GM18505 (cell line): ENCODE measurements at regions not wholly inside any gene's neighbourhood (a gene's known extent, or its start where the extent isn't known, plus 50 kb on each side); places are given as distances from the start of the nearest gene placed in this dataset.

Experiments used
- ATAC-seq: cut with Tn5 transposase; IDR thresholded peaks from one replicate; pipeline ENCODE4 v1.9.1; 2021; ENCODE audit not compliant: unreplicated experiment
- POLR2A ChIP-seq: IDR thresholded peaks from 4 replicates; pipeline ENCODE4 v1.6.1; 2011; ENCODE audit warnings: borderline replicate concordance; ENCODE audit not compliant: insufficient read depth, insufficient read length; ENCODE audit errors: extremely low read depth

DNA sequence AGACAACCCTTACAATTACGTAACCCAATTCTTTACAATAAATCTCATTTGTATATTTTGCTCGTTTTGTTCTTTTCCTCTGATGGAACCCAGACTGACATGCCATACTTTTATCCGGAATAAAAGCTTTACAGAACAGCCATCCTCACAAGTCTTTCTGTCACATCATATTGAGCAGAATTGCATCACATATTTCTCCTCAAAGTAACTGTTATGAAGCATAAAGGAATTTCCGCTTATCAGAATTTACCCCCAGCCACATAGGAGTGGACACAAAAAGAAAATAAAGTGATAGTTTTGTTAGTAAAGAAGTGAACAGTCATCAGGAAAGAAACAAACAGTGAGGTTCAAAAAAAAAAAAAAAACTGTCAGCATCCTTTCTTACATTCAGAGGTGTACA lies 539.5 kb upstream of the LUZP2 start:
- no peak for TF ChIP-seq POLR2A
- no peak for ATAC-seq

DNA sequence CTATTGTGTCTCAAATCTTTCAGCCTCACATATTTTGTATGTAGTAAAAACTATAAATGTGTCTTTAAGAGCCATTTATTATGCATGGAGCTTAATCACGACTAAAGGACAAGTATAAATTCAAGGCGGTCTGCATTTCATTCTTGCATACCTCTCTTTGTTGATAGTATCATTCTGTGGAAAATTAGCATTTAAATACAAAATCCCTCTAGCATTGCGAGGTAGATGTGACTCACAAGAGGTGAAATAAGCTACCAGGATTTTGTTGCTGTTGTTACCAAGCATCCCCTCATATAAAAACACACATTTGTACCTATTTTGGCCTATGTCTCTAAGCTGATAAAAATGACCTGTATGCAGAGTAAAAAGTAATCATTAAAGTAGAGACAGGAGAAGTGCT lies 537.4 kb upstream of the LUZP2 start:
- ATAC-seq: no peak
- TF ChIP-seq POLR2A: no peak

DNA sequence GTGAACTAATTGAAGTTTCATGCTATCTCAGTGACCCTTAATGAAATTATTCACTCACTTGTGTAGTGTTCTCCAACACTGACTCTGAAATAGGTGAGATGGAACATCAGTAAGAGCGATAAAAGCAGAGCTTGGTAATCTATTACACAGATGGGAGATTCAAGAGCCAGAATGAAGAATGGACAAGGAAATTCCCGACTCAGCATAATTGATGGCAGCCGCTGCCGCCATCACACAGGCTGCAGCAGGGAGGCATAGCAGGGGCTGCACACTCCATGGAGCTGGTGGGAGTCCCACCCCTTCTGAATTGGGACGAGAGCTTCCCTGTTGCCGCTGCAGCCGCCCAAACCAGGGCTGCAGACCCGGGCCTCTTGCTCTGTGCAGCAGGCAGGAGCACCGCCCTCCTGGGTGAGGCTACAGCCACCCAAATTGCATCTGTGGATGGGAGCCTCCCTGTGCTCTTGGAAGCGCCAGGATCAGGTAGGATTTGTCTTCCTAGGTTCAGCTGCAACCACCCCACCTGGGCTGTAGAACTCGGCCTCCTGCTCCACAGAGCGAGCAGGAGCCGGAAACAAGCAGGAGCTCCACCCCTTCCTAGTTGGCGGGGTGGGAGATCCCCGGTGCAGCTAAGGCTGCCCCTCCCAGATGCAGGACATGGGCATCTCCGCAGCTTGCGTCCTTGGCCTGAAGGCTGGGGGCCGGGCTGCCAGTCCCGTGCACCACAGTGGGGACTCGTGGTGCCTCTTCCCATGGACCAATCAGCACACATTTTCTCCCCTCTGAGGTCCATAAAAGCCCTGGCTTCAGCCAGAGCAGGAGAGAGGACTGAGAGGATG lies 535.1 kb upstream of the LUZP2 start:
- no peak for ATAC-seq
- TF ChIP-seq POLR2A: no peak

DNA sequence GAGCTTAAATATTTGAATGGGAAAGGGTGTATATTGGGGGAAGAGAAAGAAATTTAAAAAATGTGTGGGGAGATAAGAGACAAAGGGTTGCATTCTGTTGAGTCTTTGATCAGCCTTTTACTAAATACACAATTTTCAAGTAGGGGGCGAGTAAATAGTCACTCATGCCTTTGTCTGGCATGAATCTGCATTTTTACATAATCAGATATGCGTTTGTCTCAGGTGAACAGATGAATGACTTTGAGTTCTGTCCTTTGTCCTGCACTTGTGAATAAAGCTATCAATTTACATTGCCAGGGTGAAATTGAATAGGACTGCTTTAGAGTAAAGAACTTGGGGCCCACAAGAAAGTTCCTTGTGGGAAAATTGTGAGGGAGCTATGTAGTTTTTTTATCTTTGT lies 523.6 kb upstream of the LUZP2 start:
- ATAC-seq: no peak
- TF ChIP-seq POLR2A: no peak

DNA sequence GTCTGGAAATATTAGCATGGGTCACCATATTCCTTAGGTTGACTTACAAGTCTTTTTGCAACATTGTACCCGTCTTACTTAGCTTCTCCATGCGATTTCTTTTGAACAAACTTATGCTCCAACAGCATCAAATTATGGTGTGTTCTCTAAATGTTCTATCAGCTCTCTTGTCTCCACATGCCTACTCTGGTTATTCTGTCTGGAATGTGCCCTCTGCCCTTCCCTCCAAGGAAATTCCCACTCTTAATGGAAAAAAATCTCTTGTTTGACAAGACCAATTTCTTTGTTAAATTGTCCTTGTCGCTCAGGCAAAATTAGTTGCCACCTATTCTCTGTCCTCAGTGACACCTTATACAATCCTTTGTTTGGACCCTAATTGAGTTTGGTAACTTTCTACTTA lies 522.8 kb upstream of the LUZP2 start:
- TF ChIP-seq POLR2A: no peak
- ATAC-seq: no peak

DNA sequence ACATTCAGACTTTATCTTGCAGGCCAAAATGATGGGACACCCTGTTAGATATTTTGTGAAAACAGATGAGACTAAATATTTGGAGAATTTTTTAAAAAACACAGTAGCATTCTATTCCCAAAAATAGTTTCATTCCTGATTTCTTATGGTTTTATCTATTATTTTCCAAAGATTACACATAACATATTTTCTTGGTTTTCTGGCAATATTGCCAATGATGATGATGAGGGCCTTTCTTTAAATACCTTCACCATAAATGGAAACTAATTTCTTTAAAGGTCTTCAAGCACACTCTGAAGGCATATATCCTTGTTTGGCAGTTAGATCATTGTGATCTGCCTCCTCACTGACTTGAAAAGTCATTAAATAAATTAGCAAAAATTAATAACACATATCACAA lies 522.3 kb upstream of the LUZP2 start:
- no peak for ATAC-seq
- no peak for TF ChIP-seq POLR2A

DNA sequence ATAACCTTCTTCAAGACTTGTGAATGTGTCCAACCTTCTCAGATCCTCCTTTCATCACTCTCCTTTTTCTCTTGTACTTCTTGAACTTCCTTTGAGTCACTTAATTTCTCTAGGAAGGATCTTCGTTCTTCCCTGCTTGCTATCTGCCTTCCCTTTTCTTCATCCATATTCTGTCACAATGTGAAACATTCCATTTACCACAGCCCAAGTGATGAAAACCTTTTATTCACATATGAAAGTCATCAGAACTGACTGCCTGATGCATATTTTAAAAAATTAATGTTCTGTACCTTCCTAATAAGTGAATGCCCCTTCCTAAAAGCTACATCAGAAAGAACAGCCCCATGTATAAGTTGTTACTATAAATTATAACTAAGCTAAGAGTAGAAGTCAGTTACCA lies 520.4 kb upstream of the LUZP2 start:
- ATAC-seq: no peak
- TF ChIP-seq POLR2A: no peak

DNA sequence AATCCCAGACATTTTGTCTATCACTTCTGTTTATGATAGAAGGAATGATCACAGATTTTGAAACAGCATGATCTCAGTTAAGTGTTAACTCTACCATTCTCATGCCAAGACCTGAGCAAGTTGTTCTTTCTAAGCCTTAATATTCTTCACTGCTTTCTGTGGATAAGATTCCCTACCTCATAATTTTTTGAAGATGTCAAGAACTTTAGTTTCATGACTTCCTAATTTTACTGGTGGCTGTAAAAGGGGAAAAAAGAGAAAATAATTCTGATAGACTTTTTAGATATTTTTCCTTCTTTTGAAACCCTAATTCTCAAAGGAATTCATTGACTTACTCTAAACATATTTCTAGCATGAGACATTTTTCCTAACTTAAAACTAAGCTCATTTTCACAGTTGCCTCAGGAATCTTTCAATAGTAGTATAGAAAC lies 520.0 kb upstream of the LUZP2 start:
- no peak for TF ChIP-seq POLR2A
- ATAC-seq: no peak

DNA sequence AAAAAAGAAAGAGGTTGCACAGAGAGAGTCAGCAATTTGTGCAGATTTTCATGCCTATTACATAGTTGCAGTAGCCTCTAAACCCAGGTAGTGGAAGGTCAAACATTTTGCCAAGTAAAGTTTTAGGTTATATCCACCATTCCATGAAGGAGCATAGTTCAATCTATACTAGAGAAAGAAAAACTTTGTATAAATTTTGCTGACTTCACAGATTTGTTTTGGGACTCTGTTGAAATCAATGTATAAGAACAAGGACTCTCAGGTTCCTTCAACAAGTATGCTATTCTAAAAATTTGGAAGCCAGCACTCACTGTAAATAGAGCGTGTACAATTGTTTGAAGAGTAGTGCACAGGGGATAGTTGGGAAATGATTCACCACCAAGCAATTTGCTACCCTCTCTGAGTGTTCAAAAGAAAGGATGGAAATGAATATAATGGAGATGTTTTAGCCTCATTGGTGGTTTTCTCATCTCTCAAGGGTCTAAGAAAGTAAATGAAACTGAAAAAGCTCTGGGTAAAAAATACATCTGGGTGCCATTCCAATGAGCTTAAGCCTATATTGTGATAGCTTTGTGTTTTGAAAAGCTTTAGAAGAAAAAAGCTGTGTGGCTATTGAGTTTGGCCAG lies 508.4 kb upstream of the LUZP2 start:
- no peak for ATAC-seq
- no peak for TF ChIP-seq POLR2A

DNA sequence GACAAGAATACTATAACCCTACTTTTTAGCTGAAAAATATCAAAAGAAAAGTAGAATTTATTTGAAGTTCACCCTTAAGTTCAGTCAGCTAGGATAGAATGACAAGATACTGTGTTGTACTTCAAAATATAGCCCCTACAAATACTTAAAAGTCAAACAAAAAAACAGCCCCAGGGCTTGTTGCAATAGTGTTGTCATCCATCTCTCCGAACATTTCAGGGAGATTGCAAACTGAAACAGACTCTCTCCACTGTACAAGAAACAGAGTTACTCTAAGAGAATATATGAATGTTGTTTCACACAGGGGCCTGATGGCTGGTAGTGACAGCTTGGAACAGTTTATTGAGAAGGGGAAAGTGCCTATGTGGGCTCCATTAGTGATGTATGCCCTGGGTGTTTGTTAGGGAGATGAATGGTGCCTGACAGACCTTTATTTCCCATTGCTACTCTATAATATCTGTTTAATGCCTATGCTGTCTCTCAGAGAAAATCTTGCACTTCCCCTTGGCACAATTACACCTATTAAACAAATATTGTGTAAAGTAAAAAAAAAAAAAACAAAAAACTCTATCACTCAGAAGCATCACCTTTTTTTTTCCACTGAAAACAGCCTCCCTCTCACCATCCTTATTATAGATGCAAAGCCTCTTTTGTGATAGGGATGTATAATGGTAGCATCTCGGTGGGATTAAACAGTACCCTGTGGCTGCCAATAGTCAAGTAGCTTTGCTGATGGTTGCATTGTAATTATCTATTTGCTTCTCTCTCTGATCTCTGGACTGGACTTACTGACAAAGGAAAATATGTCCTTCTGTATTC lies 506.3 kb upstream of the LUZP2 start:
- no peak for TF ChIP-seq POLR2A
- ATAC-seq: no peak

DNA sequence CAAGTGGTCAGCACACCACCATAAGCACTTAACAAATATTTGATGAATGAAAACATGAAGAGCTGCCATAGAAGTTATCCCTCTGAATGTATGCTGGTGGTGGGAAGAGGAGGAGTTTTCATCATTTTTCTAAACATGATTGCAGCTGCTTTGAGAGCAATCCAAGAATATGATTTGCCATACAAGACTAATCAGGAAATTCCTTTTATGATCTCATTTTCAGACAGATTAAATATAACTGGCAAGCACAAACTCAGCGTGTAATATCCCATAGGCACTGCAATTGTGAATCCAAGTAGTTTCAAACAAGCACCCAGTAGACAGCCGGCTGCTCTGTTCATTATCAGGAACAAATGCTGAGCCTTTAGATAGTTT lies 505.7 kb upstream of the LUZP2 start:
- TF ChIP-seq POLR2A: no peak
- no peak for ATAC-seq

DNA sequence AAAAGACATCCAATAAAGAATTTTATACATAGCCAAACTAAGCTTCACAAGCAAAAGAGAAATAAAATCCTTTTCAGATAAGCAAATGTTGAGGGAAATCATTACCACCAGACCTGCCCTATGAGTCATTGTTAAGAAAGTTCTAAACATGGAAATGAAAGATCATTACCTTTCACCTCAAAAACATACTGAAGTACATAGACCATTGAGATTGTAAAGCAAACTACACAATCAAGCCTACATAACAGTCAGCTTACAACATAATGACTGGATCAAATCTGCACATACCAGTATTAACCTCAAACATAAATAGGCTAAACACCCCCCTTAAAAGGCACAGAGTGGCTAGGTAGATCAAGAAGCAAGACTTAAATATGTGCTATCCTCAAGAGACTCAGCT lies 501.0 kb upstream of the LUZP2 start:
- ATAC-seq: no peak
- no peak for TF ChIP-seq POLR2A

DNA sequence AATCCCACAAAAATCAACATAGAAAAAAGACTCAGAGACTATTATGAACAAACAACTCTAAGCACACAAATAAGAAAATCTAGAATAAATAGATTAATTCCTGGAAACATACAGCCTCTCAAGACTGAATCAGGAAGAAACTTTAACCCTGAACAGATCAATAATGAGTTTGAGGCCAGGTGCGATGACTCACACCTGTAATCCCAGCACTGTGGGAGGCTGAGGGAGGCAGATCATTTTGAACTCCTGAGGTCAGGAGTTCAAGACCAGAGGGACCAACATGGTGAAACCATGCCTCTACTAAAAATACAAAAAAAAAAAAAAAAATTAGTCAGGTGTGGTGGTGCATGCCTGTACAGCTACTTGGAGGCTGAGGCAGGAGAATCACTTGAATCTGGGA lies 499.5 kb upstream of the LUZP2 start:
- no peak for TF ChIP-seq POLR2A
- no peak for ATAC-seq

DNA sequence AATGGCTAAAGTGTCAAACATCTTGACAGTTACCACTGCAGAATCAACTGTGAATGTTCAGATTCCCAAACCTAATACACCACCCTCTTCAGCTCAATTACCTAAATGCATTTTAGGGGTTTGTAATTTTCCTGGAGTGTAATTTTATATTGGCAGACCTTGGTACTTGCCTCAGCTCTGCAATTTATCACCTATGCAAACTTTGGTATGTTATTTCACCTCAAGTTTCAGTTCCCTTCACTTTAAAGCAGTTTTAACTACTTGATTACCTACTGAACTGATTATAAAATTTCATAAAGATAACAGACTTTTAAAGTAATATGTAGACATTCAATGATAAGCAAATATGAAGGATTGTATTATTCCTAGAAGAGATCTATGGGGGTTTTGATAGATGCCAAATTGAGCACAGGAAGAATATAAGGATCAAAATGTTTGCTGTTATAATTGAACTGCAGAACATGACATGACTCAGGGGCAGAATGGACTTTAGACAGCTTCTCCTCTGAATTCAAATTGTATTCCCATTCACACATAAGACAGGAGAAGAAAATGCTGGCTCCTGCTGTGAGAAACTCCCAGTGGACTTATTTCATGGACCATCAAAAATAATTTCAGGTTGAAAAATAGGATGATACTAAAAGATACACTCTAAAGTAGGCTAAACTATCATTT lies 491.5 kb upstream of the LUZP2 start:
- ATAC-seq: no peak
- no peak for TF ChIP-seq POLR2A

DNA sequence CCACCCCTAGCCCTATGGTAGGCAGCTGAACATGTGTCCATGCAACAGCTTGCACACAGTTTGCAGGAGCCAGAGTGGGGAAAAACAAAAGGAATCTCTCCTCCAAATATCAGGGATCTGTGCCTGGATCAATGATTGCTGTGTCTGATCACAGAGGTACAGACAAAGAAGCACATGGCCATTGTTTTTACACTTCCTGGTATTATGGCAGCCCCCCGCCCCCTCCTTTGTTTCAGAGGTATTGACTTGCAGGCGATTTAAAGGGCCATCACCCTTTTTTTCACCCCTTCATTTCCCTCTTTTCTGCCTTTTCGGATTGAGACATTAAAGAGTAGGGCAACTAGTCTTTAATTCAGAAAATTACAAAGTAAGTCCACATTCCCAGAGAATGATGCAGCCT lies 453.0 kb upstream of the LUZP2 start:
- ATAC-seq: no peak
- no peak for TF ChIP-seq POLR2A
